Pancreas (tissue), 10 donors: ENCODE measurements at regions not wholly inside any gene's neighbourhood (a gene's known extent, or its start where the extent isn't known, plus 50 kb on each side); places are given as distances from the start of the nearest gene placed in this dataset.
A peak's percentile ranks its signal among the peaks of the same experiment; 100 is the strongest.

Experiments
- ATAC-seq, 4 donors: fragments of 200-7000 bp; cut with Tn5 transposase; one replicate each; pipeline versions ENCODE4 v1.8.0 to v1.9.1; 2020; ENCODE audit warnings: mild to moderate bottlenecking in 4 of 4, moderate library complexity in 4 of 4
- DNase-seq, 6 donors: peaks; one replicate each; pipeline ENCODE4 v3.0.0-alpha.2; 2020
- FAIRE-seq: peaks from 2 replicates; lab custom pipeline; 2012; peaks lifted over from hg19 to GRCh38; lab: Jason Lieb, UNC
- H3K27ac ChIP-seq, 4 donors: fragments of 200-600 bp; sonication (generic); 1 replicate in 3 of 4; 2 replicates in 1 of 4; pipeline versions ENCODE4 v1.5.0 to v1.8.0; 2020
- H3K27me3 ChIP-seq, 4 donors: fragments of 200-600 bp; one replicate each; pipeline ENCODE4 v1.8.0; 2021
- H3K36me3 ChIP-seq, 3 donors: fragments of 200-600 bp; sonication (generic) in 1 of 3; one replicate each; pipeline versions ENCODE4 v1.5.0 to v1.8.0; 2020 to 2021
- H3K4me1 ChIP-seq, 3 donors: fragments of 200-600 bp; one replicate each; pipeline ENCODE4 v1.8.0; 2021
- H3K4me3 ChIP-seq, 4 donors: fragments of 200-600 bp; sonication (generic) in 2 of 4; one replicate each; pipeline versions ENCODE4 v1.5.0 to v1.8.0; 2020 to 2021
- H3K9me3 ChIP-seq, 4 donors: fragments of 200-600 bp; one replicate each; pipeline ENCODE4 v1.8.0; 2021
- WGBS, 2 donors: extraction: QIAGEN DNeasy Blood & Tissue Kit; methylation state at CpG; one replicate each; pipeline ENCODE4 v1.1.7; 2013; 5-methylcytosine and 5-hydroxymethylcytosine counted together
- intact Hi-C, 3 donors: fragments of 100-400 bp; cut with DNase I; formaldehyde crosslinking; loops; one replicate each; pipeline versions ENCODE4 v1.11.1 to v1.14.2; 2022
- TF ChIP-seq, protein P1 (sequence below), 4 donors: fragments of 200-600 bp; sonication (generic) in 3 of 4; IDR thresholded peaks; one replicate each; pipeline versions ENCODE4 v1.5.0 to v1.8.0; 2021; ENCODE audit warnings: antibody characterized with exemption in 4 of 4
- donor health status: healthy with polysubstance abuse.
- donor health status: DM: no; HTN: no; CAD: no; lungs with moderate emphysema.
- donor health status: DM: no; HTN: no; CAD: no.
- donor health status: control.
- donor health status: control.
- donor health status: Bipolar disorder and iron deficiency.
- donor health status: DM: yes; HTN: yes; CAD: no.
- donor health status: DM: no; HTN: no; CAD: no.
- donor health status: DM: no; HTN: no; CAD: no.
- donor health status: DM: yes; HTN: yes; CAD: no.

DNA sequence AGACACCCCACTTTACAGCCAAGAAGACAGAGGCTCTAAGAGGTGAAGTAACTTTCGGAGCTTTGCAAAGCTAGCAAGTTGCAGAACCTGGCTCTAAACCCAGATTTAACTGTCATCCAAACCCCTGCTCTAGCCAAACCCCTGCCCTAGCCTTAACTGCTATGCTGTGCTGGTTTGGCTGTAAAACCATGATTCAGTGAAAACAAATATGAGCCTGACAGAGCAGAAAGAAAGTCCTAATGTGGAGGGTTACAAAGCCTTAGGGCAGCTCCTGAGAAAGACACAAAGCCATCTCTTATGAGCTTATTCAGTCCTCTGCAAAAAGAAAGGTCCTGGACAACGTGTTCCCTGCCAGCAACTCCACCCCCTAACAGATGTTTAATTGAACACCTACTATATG lies 172.8 kb downstream of the KATNAL1 start:
- TF ChIP-seq, protein P1, sequence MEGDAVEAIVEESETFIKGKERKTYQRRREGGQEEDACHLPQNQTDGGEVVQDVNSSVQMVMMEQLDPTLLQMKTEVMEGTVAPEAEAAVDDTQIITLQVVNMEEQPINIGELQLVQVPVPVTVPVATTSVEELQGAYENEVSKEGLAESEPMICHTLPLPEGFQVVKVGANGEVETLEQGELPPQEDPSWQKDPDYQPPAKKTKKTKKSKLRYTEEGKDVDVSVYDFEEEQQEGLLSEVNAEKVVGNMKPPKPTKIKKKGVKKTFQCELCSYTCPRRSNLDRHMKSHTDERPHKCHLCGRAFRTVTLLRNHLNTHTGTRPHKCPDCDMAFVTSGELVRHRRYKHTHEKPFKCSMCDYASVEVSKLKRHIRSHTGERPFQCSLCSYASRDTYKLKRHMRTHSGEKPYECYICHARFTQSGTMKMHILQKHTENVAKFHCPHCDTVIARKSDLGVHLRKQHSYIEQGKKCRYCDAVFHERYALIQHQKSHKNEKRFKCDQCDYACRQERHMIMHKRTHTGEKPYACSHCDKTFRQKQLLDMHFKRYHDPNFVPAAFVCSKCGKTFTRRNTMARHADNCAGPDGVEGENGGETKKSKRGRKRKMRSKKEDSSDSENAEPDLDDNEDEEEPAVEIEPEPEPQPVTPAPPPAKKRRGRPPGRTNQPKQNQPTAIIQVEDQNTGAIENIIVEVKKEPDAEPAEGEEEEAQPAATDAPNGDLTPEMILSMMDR (IDR thresholded peaks at IDR 0.05) = no peak
- Histone ChIP-seq H3K27ac (no peak overlapping the region), H3K4me1 (no peaks in the 10 kb centered on the region), H3K36me3 (no peaks in the 10 kb centered on the region), H3K9me3 (no peaks in the 10 kb centered on the region), H3K4me3 (no peak overlapping the region), H3K27me3 (no peaks in the 10 kb centered on the region)
- WGBS, 2 donors = 78 to 80% methylated on average over 2 of the region's 2 CpGs
- no peak for FAIRE-seq
- intact Hi-C loops = loop anchor here (10.0 kb wide), 3 partner anchors 250 to 730 kb away; no protein-coding TSS in a partner anchor
- DNase-seq = no peak
- no peak for ATAC-seq

DNA sequence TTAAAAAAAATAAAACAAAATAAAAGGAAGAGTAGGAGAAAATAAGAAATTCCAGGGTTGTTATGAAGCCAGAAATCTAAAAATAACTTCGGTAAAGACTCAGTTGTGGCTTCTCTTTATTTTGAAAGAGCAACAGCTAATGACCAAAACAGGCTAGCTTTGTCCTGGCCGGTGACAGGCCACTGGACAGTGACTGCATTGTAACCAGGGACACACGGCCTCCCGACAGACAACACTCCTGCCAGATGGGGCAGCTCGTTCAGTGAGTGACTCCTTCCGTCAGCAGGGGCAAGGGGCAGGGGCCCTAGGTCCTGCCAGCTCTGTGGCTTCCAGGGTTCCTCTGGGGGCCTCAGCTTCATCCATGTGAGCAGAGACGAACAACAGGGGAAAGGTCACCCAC lies 173.4 kb downstream of the KATNAL1 start:
- no peak overlapping the region for H3K27ac ChIP-seq

DNA sequence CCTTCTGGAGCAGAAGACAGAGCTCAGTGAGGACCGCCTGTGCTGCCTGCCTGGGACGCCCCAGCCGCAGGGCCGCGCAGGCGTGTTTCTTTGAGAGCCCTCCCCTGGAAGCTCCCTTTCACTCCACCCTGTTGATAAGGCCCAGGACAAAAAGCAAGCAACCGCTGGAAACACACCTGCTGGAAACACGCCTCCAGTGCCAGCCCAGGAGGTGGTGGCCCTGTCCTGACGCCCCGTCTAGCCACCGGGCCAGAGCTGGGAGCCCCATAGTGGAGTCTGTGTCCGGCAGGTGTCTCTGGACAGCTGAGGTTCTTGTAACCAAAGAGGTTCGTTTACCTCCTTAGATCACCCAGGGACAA lies 173.8 kb downstream of the KATNAL1 start:
- FAIRE-seq (no peak), DNase-seq (no peak), ATAC-seq (peak in 2 of 4 donors; percentile 13 to 34)
- Histone ChIP-seq H3K27ac (no peak overlapping the region), H3K36me3 (no peaks in the 10 kb centered on the region), H3K9me3 (no peaks in the 10 kb centered on the region), H3K27me3 (no peaks in the 10 kb centered on the region), H3K4me3 (no peak overlapping the region), H3K4me1 (no peaks in the 10 kb centered on the region)
- 78 to 80% methylated on average over 13 of the region's 13 CpGs for WGBS, 2 donors
- intact Hi-C loops = loop anchor here (10.0 kb wide), 3 partner anchors 251 to 731 kb away; no protein-coding TSS in a partner anchor
- TF ChIP-seq, protein P1 (IDR thresholded peaks at IDR 0.05) = no peak

More for the DNA sequence above, 173.4 kb downstream of the KATNAL1 start:
- no peak for DNase-seq
- WGBS, 2 donors = 64 to 71% methylated on average over 7 of the region's 7 CpGs
- TF ChIP-seq, protein P1 (IDR thresholded peaks at IDR 0.05) = no peak
- no peaks in the 10 kb centered on the region for H3K4me1 ChIP-seq
- no peak for FAIRE-seq
- H3K9me3 ChIP-seq = no peaks in the 10 kb centered on the region
- intact Hi-C loops = loop anchor here (10.0 kb wide), 3 partner anchors 251 to 731 kb away; no protein-coding TSS in a partner anchor
- H3K36me3 ChIP-seq = no peaks in the 10 kb centered on the region
- H3K4me3 ChIP-seq = no peak overlapping the region
- H3K27me3 ChIP-seq = no peaks in the 10 kb centered on the region
- ATAC-seq = no peak

DNA sequence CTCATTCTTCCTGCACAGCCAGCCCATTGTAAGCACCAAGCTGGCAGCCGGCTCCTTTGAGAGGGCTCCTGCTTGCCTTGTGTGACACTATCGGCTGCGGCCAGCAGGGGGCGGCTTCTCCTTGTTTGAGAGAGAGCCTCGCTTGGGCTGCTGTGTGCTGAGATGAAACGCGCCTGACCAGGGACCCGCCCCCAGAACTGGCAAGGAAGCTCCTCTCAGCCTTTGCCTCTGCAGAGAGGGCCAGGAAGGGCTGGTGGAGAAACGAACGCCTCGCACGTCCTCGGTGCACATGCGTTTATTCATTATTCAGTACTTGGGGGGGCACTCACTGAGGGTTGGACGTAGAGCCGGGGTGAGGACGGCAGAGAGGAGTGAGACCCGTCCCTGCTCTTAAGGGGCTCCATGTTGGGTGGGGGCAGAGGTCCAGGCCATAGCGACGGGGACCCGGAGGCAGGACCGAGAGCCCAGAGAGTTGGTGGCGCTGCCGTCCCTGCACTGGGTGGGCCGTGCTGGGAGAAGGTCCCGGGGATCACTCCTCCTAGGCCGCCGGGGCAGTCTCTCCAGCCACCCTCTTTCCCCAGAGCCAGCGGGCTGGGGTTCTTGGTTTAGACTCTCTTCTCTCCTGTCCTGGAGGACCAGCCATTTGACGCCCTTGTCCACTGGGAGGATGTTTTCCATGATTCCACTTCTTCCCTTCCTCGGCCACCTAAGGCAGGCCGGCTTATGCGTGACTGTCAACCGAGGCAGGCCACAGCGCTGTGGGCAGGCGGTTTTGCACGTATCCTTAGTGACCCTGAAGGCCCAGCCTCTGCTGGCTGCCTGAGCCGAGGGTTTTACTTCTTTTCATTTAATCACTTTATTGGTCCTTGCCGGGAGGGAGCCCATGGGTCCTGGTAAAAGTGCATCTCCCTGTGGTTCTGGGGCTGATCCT lies 174.5 kb downstream of the KATNAL1 start:
- Histone ChIP-seq H3K4me3 (no peak overlapping the region), H3K27me3 (no peaks in the 10 kb centered on the region), H3K36me3 (no peaks in the 10 kb centered on the region), H3K9me3 (no peaks in the 10 kb centered on the region), H3K4me1 (no peaks in the 10 kb centered on the region), H3K27ac (no peak overlapping the region)
- WGBS, 2 donors = 44 to 49% methylated on average over 39 of the region's 39 CpGs
- peak; percentile 86 to 100 (median 96) for DNase-seq
- TF ChIP-seq, protein P1 (IDR thresholded peaks at IDR 0.05) = peak; percentile 82 to 92 (median 90)
- intact Hi-C loops = loop anchor here (10.0 kb wide), 3 partner anchors 252 to 732 kb away; no protein-coding TSS in a partner anchor
- FAIRE-seq = peak; percentile 49
- peak; percentile 97 to 99 (median 99) for ATAC-seq
